H9 (cell line): ENCODE measurements at regions not wholly inside any gene's neighbourhood (a gene's known extent, or its start where the extent isn't known, plus 50 kb on each side); places are given as distances from the start of the nearest gene placed in this dataset.

Experiments
- DNase-seq: peaks from one replicate; pipeline ENCODE4 v3.0.0-alpha.2; 2017
- H2AFZ ChIP-seq: one replicate; pipeline ENCODE4 v1.6.1; 2013; ENCODE audit warnings: mild to moderate bottlenecking, low read length, control low read depth, moderate library complexity
- H2AK5ac ChIP-seq: 2 replicates; pipeline ENCODE4 v1.6.1; 2013; ENCODE audit warnings: low read length, control low read depth, mixed read lengths; ENCODE audit not compliant: insufficient read length
- H2BK120ac ChIP-seq: one replicate; pipeline ENCODE4 v1.6.1; 2013; ENCODE audit warnings: low read depth, mild to moderate bottlenecking, low read length, control low read depth, inconsistent platforms; ENCODE audit not compliant: poor library complexity, severe bottlenecking
- H2BK12ac ChIP-seq: 2 replicates; pipeline ENCODE4 v1.6.1; 2013; ENCODE audit warnings: low read length, control low read depth, mixed read lengths, low read depth; ENCODE audit not compliant: insufficient read length
- H2BK15ac ChIP-seq: 2 replicates; pipeline ENCODE4 v1.6.1; 2013; ENCODE audit warnings: low read depth, low read length, control low read depth
- H2BK20ac ChIP-seq: one replicate; pipeline ENCODE4 v1.6.1; 2013; ENCODE audit warnings: low read depth, mild to moderate bottlenecking, low read length, control low read depth, inconsistent platforms; ENCODE audit not compliant: poor library complexity, severe bottlenecking
- H2BK5ac ChIP-seq: 2 replicates; pipeline ENCODE4 v1.6.1; 2013; ENCODE audit warnings: low read length, control low read depth, mixed read lengths; ENCODE audit not compliant: insufficient read length
- H3K14ac ChIP-seq: 2 replicates; pipeline ENCODE4 v1.6.1; 2013; ENCODE audit warnings: low read length, control low read depth; ENCODE audit not compliant: insufficient read depth
- H3K18ac ChIP-seq: 2 replicates; pipeline ENCODE4 v1.6.1; 2013; ENCODE audit warnings: low read depth, mild to moderate bottlenecking, mixed read lengths, low read length, control low read depth; ENCODE audit not compliant: insufficient read length
- H3K23ac ChIP-seq: 2 replicates; pipeline ENCODE4 v1.6.1; 2013; ENCODE audit warnings: low read length, control low read depth, mixed read lengths, low read depth; ENCODE audit not compliant: insufficient read length
- H3K23me2 ChIP-seq: 2 replicates; pipeline ENCODE4 v1.6.1; 2013; ENCODE audit warnings: low read depth, mild to moderate bottlenecking, mixed read lengths, low read length, control low read depth; ENCODE audit not compliant: insufficient read length, poor library complexity, severe bottlenecking
- H3K27ac ChIP-seq: 2 replicates; pipeline ENCODE4 v1.5.1; 2013; ENCODE audit warnings: low read length, control low read depth, mixed read lengths, low read depth; ENCODE audit not compliant: insufficient read length
- H3K27me3 ChIP-seq: 2 replicates; pipeline ENCODE4 v1.6.1; 2013; ENCODE audit warnings: low read length, control low read depth, inconsistent platforms; ENCODE audit not compliant: insufficient read depth
- H3K4ac ChIP-seq: 2 replicates; pipeline ENCODE4 v1.6.1; 2013; ENCODE audit warnings: low read depth, mild to moderate bottlenecking, control low read depth, inconsistent platforms, low read length, moderate library complexity
- H3K4me1 ChIP-seq: 2 replicates; pipeline ENCODE4 v1.6.1; 2013; ENCODE audit warnings: low read length, control low read depth, inconsistent platforms; ENCODE audit not compliant: insufficient read depth
- H3K4me2 ChIP-seq: 2 replicates; pipeline ENCODE4 v1.6.1; 2013; ENCODE audit warnings: low read length, control low read depth, mixed read lengths; ENCODE audit not compliant: insufficient read length, insufficient read depth
- H3K56ac ChIP-seq: 2 replicates; pipeline ENCODE4 v1.6.1; 2013; ENCODE audit warnings: low read depth, mild to moderate bottlenecking, mixed read lengths, low read length, control low read depth; ENCODE audit not compliant: insufficient read length
- H3K79me1 ChIP-seq: 2 replicates; pipeline ENCODE4 v1.6.1; 2013; ENCODE audit warnings: low read depth, mild to moderate bottlenecking, moderate library complexity, low read length, control low read depth, inconsistent platforms; ENCODE audit not compliant: insufficient read depth, poor library complexity, severe bottlenecking
- H3K79me2 ChIP-seq: 2 replicates; pipeline ENCODE4 v1.6.1; 2013; ENCODE audit warnings: low read length, control low read depth, inconsistent platforms; ENCODE audit not compliant: insufficient read depth
- H3K9ac ChIP-seq: 2 replicates; pipeline ENCODE4 v1.6.1; 2013; ENCODE audit warnings: low read length, control low read depth, mixed read lengths; ENCODE audit not compliant: insufficient read length; ENCODE audit errors: extremely low read depth
- H3K9me3 ChIP-seq: one replicate; pipeline ENCODE4 v1.6.1; 2013; ENCODE audit warnings: low read depth, low read length, inconsistent platforms; ENCODE audit not compliant: control insufficient read depth
- H3T11ph ChIP-seq: one replicate; pipeline ENCODE4 v1.6.1; 2013; ENCODE audit warnings: mild to moderate bottlenecking, low read length, control low read depth, inconsistent platforms
- H4K20me1 ChIP-seq: one replicate; pipeline ENCODE4 v1.6.1; 2013; ENCODE audit not compliant: control insufficient read depth, insufficient read length, insufficient read depth
- H4K5ac ChIP-seq: 2 replicates; pipeline ENCODE4 v1.6.1; 2013; ENCODE audit warnings: low read depth, mild to moderate bottlenecking, mixed read lengths, low read length, control low read depth; ENCODE audit not compliant: insufficient read length
- H4K8ac ChIP-seq: replicated peaks from 2 replicates; pipeline ENCODE4 v1.6.1; 2013; ENCODE audit warnings: low read length, control low read depth, mixed read lengths, low read depth; ENCODE audit not compliant: insufficient read length
- H4K91ac ChIP-seq: 2 replicates; pipeline ENCODE4 v1.6.1; 2013; ENCODE audit warnings: low read depth, mild to moderate bottlenecking, moderate library complexity, mixed read lengths, low read length, control low read depth; ENCODE audit not compliant: insufficient read length
- H3K27ac Mint-ChIP-seq, 3 experiments: 2 replicates in 2 of 3; 3 replicates in 1 of 3; pipeline ENCODE4 v1.8.0; 2020 to 2021; ENCODE audit warnings: mixed read lengths in 3 of 3, mild to moderate bottlenecking in 1 of 3, moderate library complexity in 1 of 3
- H3K27me3 Mint-ChIP-seq: 2 replicates; pipeline ENCODE4 v1.8.0; 2021; ENCODE audit warnings: low read depth, mild to moderate bottlenecking, moderate library complexity, mixed read lengths
- H3K36me3 Mint-ChIP-seq, 3 experiments: 2 replicates in 2 of 3; 3 replicates in 1 of 3; pipeline ENCODE4 v1.8.0; 2020 to 2021; ENCODE audit warnings: low read depth in 3 of 3, mixed read lengths in 3 of 3; ENCODE audit not compliant: insufficient read depth in 1 of 3
- H3K4me1 Mint-ChIP-seq, 2 experiments: 2 replicates each; pipeline ENCODE4 v1.8.0; 2020; ENCODE audit warnings: mixed read lengths in 2 of 2
- H3K4me3 Mint-ChIP-seq, 2 experiments: 2 replicates in 1 of 2; 3 replicates in 1 of 2; pipeline ENCODE4 v1.8.0; 2020 to 2021; ENCODE audit warnings: mild to moderate bottlenecking in 2 of 2, mixed read lengths in 2 of 2, moderate library complexity in 1 of 2
- H3K9me3 Mint-ChIP-seq, 2 experiments: 2 replicates in 1 of 2; 3 replicates in 1 of 2; pipeline ENCODE4 v1.8.0; 2020; ENCODE audit warnings: mild to moderate bottlenecking in 2 of 2, mixed read lengths in 2 of 2, moderate library complexity in 1 of 2
- WGBS: extraction: QIAGEN DNeasy Blood & Tissue Kit; methylation state at CpG from one replicate; pipeline ENCODE4 v1.1.7; 2013; ENCODE audit warnings: missing lambda C conversion rate, low lambda C conversion rate, mixed read lengths; ENCODE audit not compliant: insufficient read length; ENCODE audit errors: extremely low coverage; 5-methylcytosine and 5-hydroxymethylcytosine counted together
- TF ChIP-seq, protein P1 (sequence below): fragments of 200-600 bp; sonication (generic); conservative IDR thresholded peaks from 3 replicates; pipeline ENCODE4 v1.8.0; 2021; ENCODE audit warnings: antibody characterized with exemption, mild to moderate bottlenecking

DNA sequence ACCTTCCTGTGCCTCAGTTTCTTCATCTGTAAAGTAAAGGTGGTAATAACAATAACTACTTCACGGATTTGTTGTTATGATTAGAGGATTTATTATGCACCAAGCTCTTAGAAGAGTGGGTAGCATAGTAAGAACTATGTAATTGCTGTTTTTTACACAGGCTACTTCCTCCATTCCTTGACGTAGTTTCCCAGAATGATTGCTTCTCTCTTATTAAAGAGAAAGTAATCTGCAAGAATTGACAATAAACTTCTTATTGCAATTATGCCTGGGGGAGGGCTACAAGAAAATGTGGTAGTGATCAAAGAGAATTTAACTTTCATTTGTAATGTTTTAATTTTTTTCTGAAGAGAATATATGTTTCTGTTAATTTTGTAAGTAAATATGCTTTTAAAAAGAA is 238.7 kb downstream of the GASK1B start:
- Histone ChIP-seq H3K4ac (no peak overlapping the region), H4K20me1 (no peaks in the 10 kb centered on the region), H2BK120ac (no peak overlapping the region), H4K5ac (no peak overlapping the region), H3K4me2 (no peak overlapping the region), H3K23ac (no peak overlapping the region), H3K9ac (no peak overlapping the region), H3K79me1 (no peaks in the 10 kb centered on the region), H3K14ac (no peak overlapping the region), H2BK12ac (no peak overlapping the region), H3K27me3 (no peaks in the 10 kb centered on the region), H2AFZ (no peak overlapping the region), H4K91ac (no peak overlapping the region), H4K8ac (no peak overlapping the region), H2AK5ac (no peak overlapping the region), H3K23me2 (no peaks in the 10 kb centered on the region), H3K9me3 (no peaks in the 10 kb centered on the region), H3K27ac (no peak overlapping the region), H3K79me2 (no peaks in the 10 kb centered on the region), H3T11ph (no peak overlapping the region), H2BK5ac (no peak overlapping the region), H2BK20ac (no peak overlapping the region), H3K18ac (no peak overlapping the region), H3K4me1 (no peaks in the 10 kb centered on the region), H2BK15ac (no peak overlapping the region), H3K56ac (no peak overlapping the region)
- Mint-ChIP-seq H3K27ac (no peak overlapping the region), H3K4me3 (no peak overlapping the region), H3K9me3 (no peaks in the 10 kb centered on the region; a peak in 1 of 5 replicates), H3K36me3 (no peaks in the 10 kb centered on the region), H3K4me1 (no peaks in the 10 kb centered on the region), H3K27me3 (no peaks in the 10 kb centered on the region)
- TF ChIP-seq, protein P1, sequence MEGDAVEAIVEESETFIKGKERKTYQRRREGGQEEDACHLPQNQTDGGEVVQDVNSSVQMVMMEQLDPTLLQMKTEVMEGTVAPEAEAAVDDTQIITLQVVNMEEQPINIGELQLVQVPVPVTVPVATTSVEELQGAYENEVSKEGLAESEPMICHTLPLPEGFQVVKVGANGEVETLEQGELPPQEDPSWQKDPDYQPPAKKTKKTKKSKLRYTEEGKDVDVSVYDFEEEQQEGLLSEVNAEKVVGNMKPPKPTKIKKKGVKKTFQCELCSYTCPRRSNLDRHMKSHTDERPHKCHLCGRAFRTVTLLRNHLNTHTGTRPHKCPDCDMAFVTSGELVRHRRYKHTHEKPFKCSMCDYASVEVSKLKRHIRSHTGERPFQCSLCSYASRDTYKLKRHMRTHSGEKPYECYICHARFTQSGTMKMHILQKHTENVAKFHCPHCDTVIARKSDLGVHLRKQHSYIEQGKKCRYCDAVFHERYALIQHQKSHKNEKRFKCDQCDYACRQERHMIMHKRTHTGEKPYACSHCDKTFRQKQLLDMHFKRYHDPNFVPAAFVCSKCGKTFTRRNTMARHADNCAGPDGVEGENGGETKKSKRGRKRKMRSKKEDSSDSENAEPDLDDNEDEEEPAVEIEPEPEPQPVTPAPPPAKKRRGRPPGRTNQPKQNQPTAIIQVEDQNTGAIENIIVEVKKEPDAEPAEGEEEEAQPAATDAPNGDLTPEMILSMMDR = no peak
- WGBS = no CpG with 5 or more reads among the region's 2 CpGs
- DNase-seq = no peak
